ENCODE measurements at regions not wholly inside any gene's neighbourhood (a gene's known extent, or its start where the extent isn't known, plus 50 kb on each side); places are given as distances from the start of the nearest gene placed in this dataset.

- Mint-ChIP-seq H3K36me3 (ENCODE audit: low read depth) (no peaks in the 10 kb centered on the region), H3K27me3 (no peaks in the 10 kb centered on the region), H3K4me1 (ENCODE audit: low read depth) (no peaks in the 10 kb centered on the region), H3K27ac (no peak overlapping the region), H3K4me3 (no peak overlapping the region), H3K9me3 (no peaks in the 10 kb centered on the region)
- intact Hi-C loops (cut with micrococcal nuclease) = no loop called here
- CTCF ChIA-PET = no interaction called here
- no peak for TF ChIP-seq CTCF (IDR thresholded peaks at IDR 0.05)
- no peak for ATAC-seq
- DNase-seq = no peak
- POLR2A ChIA-PET = no interaction called here
These were observed 99.9 kb downstream of the SLIT2 start for GRCh38 chr4:20351360-20352162.

- CTCF ChIA-PET = no interaction called here
These were observed 100.4 kb downstream of the SLIT2 start for GRCh38 chr4:20352163-20352431.

GRCh38 chr4:20353646-20354045 is 101.9 kb downstream of the SLIT2 start:
- DNase-seq (no peak), ATAC-seq (no peak)
- Mint-ChIP-seq H3K9me3 (no peaks in the 10 kb centered on the region), H3K27me3 (no peaks in the 10 kb centered on the region), H3K4me1 (ENCODE audit: low read depth) (no peaks in the 10 kb centered on the region), H3K36me3 (ENCODE audit: low read depth) (no peaks in the 10 kb centered on the region), H3K27ac (no peak overlapping the region), H3K4me3 (no peak overlapping the region)
- intact Hi-C loops (cut with micrococcal nuclease) = no loop called here
- POLR2A ChIA-PET = interaction anchor here (0.6 kb wide), 1 partner anchor 393 kb away, joined by 3 read pairs; no protein-coding TSS in a partner anchor
- TF ChIP-seq CTCF (IDR thresholded peaks at IDR 0.05) = no peak
- CTCF ChIA-PET = no interaction called here

More at GRCh38 chr4:20352163-20352431, 100.4 kb downstream of the SLIT2 start:
- DNase-seq (no peak), ATAC-seq (no peak)
- POLR2A ChIA-PET = no interaction called here
- Mint-ChIP-seq H3K27me3 (no peaks in the 10 kb centered on the region), H3K27ac (no peak overlapping the region), H3K9me3 (no peaks in the 10 kb centered on the region), H3K4me1 (ENCODE audit: low read depth) (no peaks in the 10 kb centered on the region), H3K36me3 (ENCODE audit: low read depth) (no peaks in the 10 kb centered on the region), H3K4me3 (no peak overlapping the region)
- intact Hi-C loops (cut with micrococcal nuclease) = no loop called here
- TF ChIP-seq CTCF (IDR thresholded peaks at IDR 0.05) = no peak

GRCh38 chr4:20354120-20354519 is 102.4 kb downstream of the SLIT2 start:
- H3K4me3 Mint-ChIP-seq = no peak overlapping the region
- H3K36me3 Mint-ChIP-seq (ENCODE audit: low read depth) = no peaks in the 10 kb centered on the region
- peaks cover 2% of the 10 kb centered on the region for H3K9me3 Mint-ChIP-seq
- no peak overlapping the region for H3K27ac Mint-ChIP-seq
- TF ChIP-seq CTCF (IDR thresholded peaks at IDR 0.05) = no peak
- ChIA-PET POLR2A (interaction anchor here (0.6 kb wide), 1 partner anchor 392 kb away, joined by 3 read pairs; no protein-coding TSS in a partner anchor), CTCF (no interaction called here)
- no peaks in the 10 kb centered on the region for H3K4me1 Mint-ChIP-seq (ENCODE audit: low read depth)
- DNase-seq (no peak), ATAC-seq (no peak)
- no peaks in the 10 kb centered on the region for H3K27me3 Mint-ChIP-seq
- intact Hi-C loops (cut with micrococcal nuclease) = no loop called here

GRCh38 chr4:20356565-20356964 is 104.9 kb downstream of the SLIT2 start:
- ChIA-PET POLR2A (no interaction called here), CTCF (no interaction called here)
- ATAC-seq (no peak), DNase-seq (no peak)
- no peak for TF ChIP-seq CTCF (IDR thresholded peaks at IDR 0.05)
- H3K9me3 Mint-ChIP-seq = peaks cover 3% of the 10 kb centered on the region
- H3K4me1 Mint-ChIP-seq (ENCODE audit: low read depth) = no peaks in the 10 kb centered on the region
- intact Hi-C loops (cut with micrococcal nuclease) = no loop called here
- H3K4me3 Mint-ChIP-seq = no peak overlapping the region
- H3K27ac Mint-ChIP-seq = no peak overlapping the region
- H3K36me3 Mint-ChIP-seq (ENCODE audit: low read depth) = no peaks in the 10 kb centered on the region
- no peaks in the 10 kb centered on the region for H3K27me3 Mint-ChIP-seq
